Loucy (cell line): ENCODE measurements at regions not wholly inside any gene's neighbourhood (a gene's known extent, or its start where the extent isn't known, plus 50 kb on each side); places are given as distances from the start of the nearest gene placed in this dataset.

Experiments used
- H2AFZ ChIP-seq: fragments of 200-600 bp; sonication (generic); 2 replicates; pipeline ENCODE4 v1.6.0; 2016; ENCODE audit warnings: antibody characterized with exemption, mild to moderate bottlenecking, low read length, moderate library complexity
- H3F3A ChIP-seq: fragments of 200-600 bp; 2 replicates; pipeline ENCODE4 v1.6.0; 2016; ENCODE audit warnings: antibody characterized with exemption, low read depth, mild to moderate bottlenecking
- H3K27me3 ChIP-seq: fragments of 200-600 bp; sonication (generic); 2 replicates; pipeline ENCODE4 v1.6.1; 2014; ENCODE audit warnings: low read length, mild to moderate bottlenecking; ENCODE audit not compliant: insufficient read depth, poor library complexity, severe bottlenecking
- H3K36me3 ChIP-seq: fragments of 200-600 bp; sonication (generic); 2 replicates; pipeline ENCODE4 v1.6.1; 2016; ENCODE audit warnings: low read length; ENCODE audit not compliant: insufficient read depth
- H3K4me1 ChIP-seq: fragments of 200-600 bp; sonication (generic); 2 replicates; pipeline ENCODE4 v1.5.1; 2014; ENCODE audit warnings: low read length, mild to moderate bottlenecking; ENCODE audit not compliant: insufficient read depth, poor library complexity, severe bottlenecking
- H3K4me2 ChIP-seq: fragments of 200-600 bp; sonication (generic); 2 replicates; pipeline ENCODE4 v1.6.0; 2014; ENCODE audit warnings: antibody characterized with exemption, low read length, low read depth, mild to moderate bottlenecking; ENCODE audit not compliant: poor library complexity, severe bottlenecking
- H3K4me3 ChIP-seq: fragments of 200-600 bp; sonication (generic); 2 replicates; pipeline ENCODE4 v1.5.1; 2014; ENCODE audit warnings: low read length, mild to moderate bottlenecking, mixed read lengths; ENCODE audit not compliant: poor library complexity, severe bottlenecking
- H3K79me2 ChIP-seq: fragments of 200-600 bp; sonication (generic); 2 replicates; pipeline ENCODE4 v1.6.1; 2014; ENCODE audit warnings: low read length; ENCODE audit not compliant: insufficient read depth
- H3K9ac ChIP-seq: fragments of 200-600 bp; sonication (generic); 2 replicates; pipeline ENCODE4 v1.6.0; 2014; ENCODE audit warnings: mild to moderate bottlenecking, low read depth, low read length, moderate library complexity; ENCODE audit not compliant: poor library complexity, severe bottlenecking
- H3K9me2 ChIP-seq: fragments of 200-600 bp; sonication (generic); replicated peaks from 2 replicates; pipeline ENCODE4 v1.6.1; 2016; ENCODE audit warnings: low read depth, low read length, mixed read lengths
- H3K9me3 ChIP-seq: fragments of 200-600 bp; sonication (generic); 2 replicates; pipeline ENCODE4 v1.6.1; 2014; ENCODE audit warnings: mild to moderate bottlenecking, antibody characterized with exemption, low read length, low read depth; ENCODE audit not compliant: insufficient read depth
- H4K20me1 ChIP-seq: fragments of 200-600 bp; sonication (generic); 2 replicates; pipeline ENCODE4 v1.6.0; 2014; ENCODE audit warnings: antibody characterized with exemption, low read length, mild to moderate bottlenecking; ENCODE audit not compliant: insufficient read depth, poor library complexity, severe bottlenecking
- CTCF ChIP-seq: fragments of 200-600 bp; sonication (generic); conservative IDR thresholded peaks from 2 replicates; pipeline ENCODE4 v1.5.1; 2014; ENCODE audit warnings: mild to moderate bottlenecking, antibody characterized with exemption, low read length
- EZH2phosphoT487 ChIP-seq: fragments of 200-600 bp; IDR thresholded peaks from 2 replicates; pipeline ENCODE4 v1.6.1; 2018; ENCODE audit warnings: antibody characterized with exemption, mild to moderate bottlenecking, moderate library complexity, borderline replicate concordance

GRCh38 chr1:5578690-5579089 is 413.5 kb downstream of the NPHP4 start:
- TF ChIP-seq EZH2phosphoT487 (no peak), CTCF (no peak)
- no peaks in the 10 kb centered on the region for H3F3A ChIP-seq
- no peak overlapping the region for H3K4me3 ChIP-seq
- H2AFZ ChIP-seq, result no peak overlapping the region
- no peak overlapping the region for H3K4me2 ChIP-seq
- H3K9me2 ChIP-seq, result no peaks in the 10 kb centered on the region
- no peaks in the 10 kb centered on the region for H3K4me1 ChIP-seq
- H3K9me3 ChIP-seq, result no peaks in the 10 kb centered on the region
- H3K36me3 ChIP-seq, result no peaks in the 10 kb centered on the region
- no peaks in the 10 kb centered on the region for H4K20me1 ChIP-seq
- no peaks in the 10 kb centered on the region for H3K27me3 ChIP-seq
- no peaks in the 10 kb centered on the region for H3K79me2 ChIP-seq
- no peak overlapping the region for H3K9ac ChIP-seq

GRCh38 chr1:5577255-5578040 is 414.8 kb downstream of the NPHP4 start:
- H3K9me3 ChIP-seq, result no peaks in the 10 kb centered on the region
- H3K4me3 ChIP-seq, result no peak overlapping the region
- H4K20me1 ChIP-seq, result no peaks in the 10 kb centered on the region
- H3K4me2 ChIP-seq, result no peak overlapping the region
- H3K9me2 ChIP-seq, result no peaks in the 10 kb centered on the region
- no peak overlapping the region for H2AFZ ChIP-seq
- no peaks in the 10 kb centered on the region for H3K4me1 ChIP-seq
- TF ChIP-seq CTCF (no peak), EZH2phosphoT487 (no peak)
- no peaks in the 10 kb centered on the region for H3F3A ChIP-seq
- H3K27me3 ChIP-seq, result no peaks in the 10 kb centered on the region
- H3K36me3 ChIP-seq, result no peaks in the 10 kb centered on the region
- H3K9ac ChIP-seq, result no peak overlapping the region
- no peaks in the 10 kb centered on the region for H3K79me2 ChIP-seq

GRCh38 chr1:5576673-5577065 is 415.6 kb downstream of the NPHP4 start:
- Histone ChIP-seq H3K27me3 (no peaks in the 10 kb centered on the region), H3K9ac (no peak overlapping the region), H4K20me1 (no peaks in the 10 kb centered on the region), H3F3A (no peaks in the 10 kb centered on the region), H3K4me3 (no peak overlapping the region), H3K4me2 (no peak overlapping the region), H3K9me3 (no peaks in the 10 kb centered on the region), H2AFZ (no peak overlapping the region), H3K79me2 (no peaks in the 10 kb centered on the region), H3K9me2 (no peaks in the 10 kb centered on the region), H3K36me3 (no peaks in the 10 kb centered on the region), H3K4me1 (no peaks in the 10 kb centered on the region)
- TF ChIP-seq CTCF (no peak), EZH2phosphoT487 (no peak)
